Heart right ventricle (tissue), 16 donors: ENCODE measurements at regions not wholly inside any gene's neighbourhood (a gene's known extent, or its start where the extent isn't known, plus 50 kb on each side); places are given as distances from the start of the nearest gene placed in this dataset.

Experiments used
- ATAC-seq, 8 donors: fragments of 200-7000 bp; cut with Tn5 transposase; one replicate each; pipeline ENCODE4 v1.9.1; 2020; ENCODE audit warnings: mild to moderate bottlenecking in 8 of 8, moderate library complexity in 8 of 8, moderate number of reproducible peaks in 1 of 8
- DNase-seq, 2 donors: peaks; one replicate each; pipeline ENCODE4 v3.0.0-alpha.2; 2020
- H3K27ac ChIP-seq, 10 donors: fragments of 200-600 bp; sonication (generic) in 2 of 10; one replicate each; pipeline versions ENCODE4 v1.5.0 to v1.8.0; 2020 to 2022; ENCODE audit warnings: mild to moderate bottlenecking in 3 of 10
- H3K27me3 ChIP-seq, 7 donors: fragments of 200-600 bp; one replicate each; pipeline ENCODE4 v1.8.0; 2021 to 2022; ENCODE audit warnings: mild to moderate bottlenecking in 2 of 7
- H3K36me3 ChIP-seq, 9 donors: fragments of 200-600 bp; sonication (generic) in 1 of 9; one replicate each; pipeline versions ENCODE4 v1.5.0 to v1.8.0; 2020 to 2022; ENCODE audit warnings: mild to moderate bottlenecking in 2 of 9
- H3K4me1 ChIP-seq, 9 donors: fragments of 200-600 bp; sonication (generic) in 1 of 9; one replicate each; pipeline versions ENCODE4 v1.5.0 to v1.8.0; 2020 to 2022; ENCODE audit warnings: mild to moderate bottlenecking in 4 of 9
- H3K4me3 ChIP-seq, 10 donors: fragments of 200-600 bp; sonication (generic) in 2 of 10; one replicate each; pipeline versions ENCODE4 v1.5.0 to v1.8.0; 2020 to 2022; ENCODE audit warnings: mild to moderate bottlenecking in 7 of 10, moderate library complexity in 2 of 10
- H3K9me3 ChIP-seq, 11 donors: fragments of 200-600 bp in 10 of 11; sonication (generic) in 2 of 11; one replicate each; pipeline versions ENCODE4 v1.5.0 to v1.8.0; 2013 to 2022; ENCODE audit warnings: mild to moderate bottlenecking in 2 of 11, control low read depth in 1 of 11, moderate library complexity in 1 of 11
- CTCF ChIP-seq, 9 donors: fragments of 200-600 bp; sonication (generic) in 2 of 9; IDR thresholded peaks; one replicate each; pipeline versions ENCODE4 v1.5.0 to v1.8.0; 2021 to 2022; ENCODE audit warnings: antibody characterized with exemption in 9 of 9, mild to moderate bottlenecking in 5 of 9, moderate library complexity in 1 of 9
- WGBS, 2 donors: extraction: QIAGEN DNeasy Blood & Tissue Kit; methylation state at CpG; one replicate each; pipeline ENCODE4 v1.1.7; 2013; ENCODE audit warnings: inconsistent platforms in 1 of 2; 5-methylcytosine and 5-hydroxymethylcytosine counted together
- intact Hi-C, 10 donors: fragments of 100-400 bp; cut with DNase I; formaldehyde crosslinking; loops; one replicate each; pipeline versions ENCODE4 v1.11.1 to v1.14.2; 2022
- donor health status: Arrhythmogenic right ventricular cardiomyopathy.
- donor health status: ischemic (EF 13 %, LVEDD 7.1; RV severe dilation, severe dysfunction).
- donor health status: healthy with polysubstance abuse.
- donor health status: DM: no; HTN: yes; CAD: no.
- donor health status: DM: no; HTN: no; CAD: no.
- donor health status: ischemic (EF 25% LVEDD 6.9; RV normal size, moderate dysfunction).
- donor health status: ischemic (EF 25% LVEDD 5.7; RV mildly dilated, moderate dysfunction).
- donor health status: healthy.
- donor health status: DM: yes; HTN: yes; CAD: no.
- donor health status: Ischemic cardiomyopathy.
- donor health status: ischemic (EF 35%, LVEDD 5.7; RV mildly dilated, moderate dysfunction).
- donor health status: nonischemic (EF 11% LVEDD 7.7; RV severe dilation, severe dysfunction).
- donor health status: DM: yes; HTN: yes; CAD: no.
- donor health status: PGD.
- donor health status: ischemic (EF 29% LVEDD 5.4; RV normal size, mild dysfunction).
- donor health status: nonischemic (EF 23%, LVEDD 6.1; RV moderate dilation, normal function).

GRCh38 chr6:2441601-2442475 is 196.4 kb upstream of the GMDS start:
- 77 to 79% methylated on average over 5 of the region's 5 CpGs for WGBS, 2 donors
- Histone ChIP-seq H3K4me3 (no peak overlapping the region), H3K27ac (no peak overlapping the region), H3K9me3 (no peaks in the 10 kb centered on the region), H3K27me3 (no peaks in the 10 kb centered on the region), H3K36me3 (peaks cover 0 to 14% (median 0%) of the 10 kb centered on the region in 9 donors), H3K4me1 (no peaks in the 10 kb centered on the region)
- intact Hi-C loops, result loop anchor here in 2 of 10 donors (5.0 to 10.0 kb wide), 2 partner anchors 840 to 847 kb away; no protein-coding TSS in a partner anchor
- TF ChIP-seq CTCF (IDR thresholded peaks at IDR 0.05), result no peak
- DNase-seq (no peak), ATAC-seq (no peak)

GRCh38 chr6:2440516-2440915 is 195.1 kb upstream of the GMDS start:
- Histone ChIP-seq H3K4me3 (no peak overlapping the region), H3K4me1 (no peaks in the 10 kb centered on the region), H3K27me3 (no peaks in the 10 kb centered on the region), H3K27ac (no peak overlapping the region), H3K9me3 (no peaks in the 10 kb centered on the region), H3K36me3 (peaks cover 0 to 15% (median 0%) of the 10 kb centered on the region in 9 donors)
- DNase-seq, result no peak
- ATAC-seq, result no peak
- TF ChIP-seq CTCF (IDR thresholded peaks at IDR 0.05), result no peak
- intact Hi-C loops, result loop anchor here in 2 of 10 donors (5.0 to 10.0 kb wide), 2 partner anchors 838 to 846 kb away; no protein-coding TSS in a partner anchor

GRCh38 chr6:2439632-2440031 is 194.2 kb upstream of the GMDS start:
- WGBS, 2 donors, result 89 to 92% methylated on average over 6 of the region's 6 CpGs
- Histone ChIP-seq H3K4me3 (no peak overlapping the region), H3K27me3 (no peaks in the 10 kb centered on the region), H3K9me3 (no peaks in the 10 kb centered on the region), H3K4me1 (no peaks in the 10 kb centered on the region), H3K36me3 (peaks cover 0 to 19% (median 0%) of the 10 kb centered on the region in 9 donors), H3K27ac (no peak overlapping the region)
- no peak for TF ChIP-seq CTCF (IDR thresholded peaks at IDR 0.05)
- intact Hi-C loops, result loop anchor here in 2 of 10 donors (5.0 to 10.0 kb wide), 2 partner anchors 837 to 845 kb away; no protein-coding TSS in a partner anchor
- ATAC-seq (no peak), DNase-seq (no peak)

- Histone ChIP-seq H3K36me3 (peaks cover 0 to 18% (median 0%) of the 10 kb centered on the region in 9 donors), H3K27ac (no peak overlapping the region), H3K27me3 (no peaks in the 10 kb centered on the region), H3K9me3 (no peaks in the 10 kb centered on the region), H3K4me3 (no peak overlapping the region), H3K4me1 (no peaks in the 10 kb centered on the region)
- ATAC-seq (no peak), DNase-seq (no peak)
- WGBS, 2 donors, result 93 to 98% methylated on average over 2 of the region's 2 CpGs
- intact Hi-C loops, result no loop called here
- TF ChIP-seq CTCF (IDR thresholded peaks at IDR 0.05), result no peak
Observed at GRCh38 chr6:2439082-2439481, 193.7 kb upstream of the GMDS start.
